IMR-90 (cell line): ENCODE measurements at regions not wholly inside any gene's neighbourhood (a gene's known extent, or its start where the extent isn't known, plus 50 kb on each side); places are given as distances from the start of the nearest gene placed in this dataset.

Experiments used
- ATAC-seq: fragments of 200-7000 bp; cut with Tn5 transposase; 2 replicates; pipeline ENCODE4 v1.9.1; 2020; ENCODE audit warnings: low read depth, mild to moderate bottlenecking, moderate library complexity
- BruUV-seq: library from RNA; stranded (reverse); fragments of 400-500 nt; replicated peaks from 2 replicates; lab custom pipeline; 2021; lab: Mats Ljungman, UMichigan
- CTCF ChIA-PET: fragments of 300-600 bp; formaldehyde crosslinking; extraction: SDS; loops from one replicate; lab custom pipeline; 2021; ENCODE audit warnings: antibody characterized with exemption; lab: Yijun Ruan, JAX
- POLR2A ChIA-PET: fragments of 300-600 bp; sonication (Branson Sonifier 250); formaldehyde crosslinking; loops from one replicate; lab custom pipeline; 2022; ENCODE audit warnings: antibody characterized with exemption; ENCODE audit not compliant: unreplicated experiment; lab: Charles Lee
- DNase-seq: peaks from one replicate; pipeline ENCODE4 v3.0.0; 2013
- H2AFZ ChIP-seq: replicated peaks from 2 replicates; pipeline ENCODE3; 2013; ENCODE audit warnings: low read length, mild to moderate bottlenecking; ENCODE audit not compliant: poor library complexity
- H2AK5ac ChIP-seq: 2 replicates; pipeline ENCODE4 v1.6.1; 2013; ENCODE audit warnings: low read depth, low read length, inconsistent platforms
- H2AK9ac ChIP-seq: replicated peaks from 2 replicates; pipeline ENCODE3; 2013; ENCODE audit warnings: mild to moderate bottlenecking, low read depth, low read length, moderate library complexity; ENCODE audit not compliant: poor library complexity
- H2BK120ac ChIP-seq: 2 replicates; pipeline ENCODE4 v1.6.1; 2013; ENCODE audit warnings: low read depth, low read length, inconsistent platforms
- H2BK15ac ChIP-seq: 3 replicates; pipeline ENCODE4 v1.6.1; 2013; ENCODE audit warnings: low read depth, low read length, inconsistent platforms
- H2BK20ac ChIP-seq: 2 replicates; pipeline ENCODE4 v1.6.1; 2013; ENCODE audit warnings: low read depth, mild to moderate bottlenecking, inconsistent platforms, low read length, moderate library complexity
- H2BK5ac ChIP-seq: 2 replicates; pipeline ENCODE4 v1.6.1; 2013; ENCODE audit warnings: mild to moderate bottlenecking, low read depth, low read length, inconsistent platforms; ENCODE audit not compliant: poor library complexity, severe bottlenecking
- H3K14ac ChIP-seq: replicated peaks from 2 replicates; pipeline ENCODE4 v1.6.1; 2013; ENCODE audit warnings: low read depth, low read length, inconsistent platforms
- H3K18ac ChIP-seq: 2 replicates; pipeline ENCODE4 v1.6.1; 2013; ENCODE audit warnings: low read depth, low read length, control low read depth
- H3K23ac ChIP-seq: 2 replicates; pipeline ENCODE4 v1.6.1; 2013; ENCODE audit warnings: low read depth, low read length, inconsistent platforms
- H3K27ac ChIP-seq: 2 replicates; pipeline ENCODE4 v1.5.1; 2013; ENCODE audit warnings: mild to moderate bottlenecking, control low read depth, low read length; ENCODE audit not compliant: insufficient read depth
- H3K27me3 ChIP-seq: 2 replicates; pipeline ENCODE4 v1.6.1; 2013; ENCODE audit warnings: low read length; ENCODE audit not compliant: control insufficient read depth, insufficient read depth
- H3K36me3 ChIP-seq: 2 replicates; pipeline ENCODE4 v1.6.1; 2013; ENCODE audit warnings: low read length, mixed read lengths; ENCODE audit not compliant: control insufficient read depth, insufficient read depth
- H3K4ac ChIP-seq: 2 replicates; pipeline ENCODE4 v1.6.1; 2013; ENCODE audit warnings: low read depth, low read length, inconsistent platforms
- H3K4me1 ChIP-seq: 2 replicates; pipeline ENCODE4 v1.6.1; 2013; ENCODE audit warnings: low read length, mixed read lengths; ENCODE audit not compliant: control insufficient read depth, insufficient read depth
- H3K4me2 ChIP-seq: 2 replicates; pipeline ENCODE4 v1.6.1; 2013; ENCODE audit warnings: low read depth, mild to moderate bottlenecking, control low read depth, low read length, moderate library complexity
- H3K4me3 ChIP-seq: 2 replicates; pipeline ENCODE4 v1.5.1; 2013; ENCODE audit warnings: low read depth, mild to moderate bottlenecking, control low read depth, low read length, moderate library complexity; ENCODE audit not compliant: insufficient read depth
- H3K56ac ChIP-seq: 2 replicates; pipeline ENCODE4 v1.6.1; 2013; ENCODE audit warnings: low read length, inconsistent platforms; ENCODE audit not compliant: insufficient read depth; ENCODE audit errors: extremely low read depth
- H3K79me1 ChIP-seq, 2 experiments: 2 replicates each; pipeline ENCODE4 v1.6.1; 2013; ENCODE audit warnings: low read length in 2 of 2, inconsistent platforms in 1 of 2, low read depth in 1 of 2
- H3K9ac ChIP-seq: 2 replicates; pipeline ENCODE4 v1.6.1; 2013; ENCODE audit warnings: low read depth, low read length, control low read depth
- H3K9me1 ChIP-seq: 2 replicates; pipeline ENCODE4 v1.6.1; 2013; ENCODE audit warnings: low read length, inconsistent platforms; ENCODE audit not compliant: insufficient read depth
- H3K9me3 ChIP-seq: 2 replicates; pipeline ENCODE4 v1.6.1; 2013; ENCODE audit warnings: low read length; ENCODE audit not compliant: control insufficient read depth, insufficient read depth
- H4K20me1 ChIP-seq: 2 replicates; pipeline ENCODE4 v1.6.1; 2013; ENCODE audit warnings: low read length, inconsistent platforms; ENCODE audit not compliant: insufficient read depth
- H4K5ac ChIP-seq: 2 replicates; pipeline ENCODE4 v1.6.1; 2013; ENCODE audit warnings: mild to moderate bottlenecking, low read depth, low read length, control low read depth
- H4K8ac ChIP-seq, 2 experiments: 2 replicates each; pipeline ENCODE4 v1.6.1; 2013; ENCODE audit warnings: low read depth in 2 of 2, low read length in 2 of 2, control low read depth in 1 of 2, inconsistent platforms in 1 of 2
- H4K91ac ChIP-seq: 2 replicates; pipeline ENCODE4 v1.6.1; 2013; ENCODE audit warnings: low read depth, low read length, inconsistent platforms; ENCODE audit not compliant: insufficient read depth
- CEBPB ChIP-seq: IDR thresholded peaks from 2 replicates; pipeline ENCODE4 v1.6.1; 2012; ENCODE audit warnings: low read depth, low read length, improper control_type of control experiment
- CHD1 ChIP-seq: IDR thresholded peaks from 2 replicates; pipeline ENCODE4 v1.6.1; 2012; ENCODE audit warnings: low read depth, low read length, improper control_type of control experiment
- FOS ChIP-seq: fragments of 150-350 bp; IDR thresholded peaks from 2 replicates; pipeline ENCODE4 v1.6.1; 2016; ENCODE audit warnings: low read depth, low read length
- NFE2L2 ChIP-seq: fragments of 150-350 bp; IDR thresholded peaks from 2 replicates; pipeline ENCODE4 v1.6.1; 2016; ENCODE audit warnings: low read depth, mild to moderate bottlenecking, low read length
- POLR2A ChIP-seq: IDR thresholded peaks from 2 replicates; pipeline ENCODE4 v1.6.1; 2012; ENCODE audit warnings: mild to moderate bottlenecking, low read depth, low read length
- RAD21 ChIP-seq: IDR thresholded peaks from 2 replicates; pipeline ENCODE4 v1.6.1; 2012; ENCODE audit warnings: low read length, improper control_type of control experiment
- RFX5 ChIP-seq: IDR thresholded peaks from 2 replicates; pipeline ENCODE4 v1.8.0; 2012; ENCODE audit warnings: low read depth, mild to moderate bottlenecking, low read length, moderate library complexity
- SMC3 ChIP-seq: fragments of 150-350 bp; IDR thresholded peaks from 2 replicates; pipeline ENCODE4 v1.6.1; 2016; ENCODE audit warnings: low read depth, mild to moderate bottlenecking, antibody characterized with exemption, low read length, moderate library complexity
- WGBS, 2 experiments: methylation state at CpG; one replicate each; pipeline versions ENCODE4 v1.1.5 to v1.1.7; 2013; ENCODE audit warnings: missing lambda C conversion rate in 2 of 2; ENCODE audit not compliant: insufficient read length in 1 of 2; ENCODE audit errors: extremely low coverage in 2 of 2; 5-methylcytosine and 5-hydroxymethylcytosine counted together
- dilution Hi-C: fragments of 300-500 bp; cut with HindIII; formaldehyde crosslinking; loops from one replicate; pipeline ENCODE4 v1.14.3; 2018; ENCODE audit warnings: low sequenced_read_pairs; ENCODE audit not compliant: unreplicated experiment
- in situ Hi-C: fragments of 300-500 bp; cut with MboI; formaldehyde crosslinking; loops from 3 replicates; pipeline ENCODE4 v1.14.3; 2019; ENCODE audit warnings: low sequenced_read_pairs, inconsistent platforms, mixed read lengths
- intact Hi-C: fragments of 100-400 bp; cut with micrococcal nuclease; formaldehyde crosslinking; loops from 2 replicates; pipeline ENCODE4 v1.10.0; 2022
- TF ChIP-seq, protein P1 (sequence below): fragments of 150-350 bp; IDR thresholded peaks from 2 replicates; pipeline ENCODE4 v1.6.1; 2016; ENCODE audit warnings: low read depth, mild to moderate bottlenecking, low read length, moderate library complexity, borderline replicate concordance
- TF ChIP-seq, protein P2 (sequence below): conservative IDR thresholded peaks from 2 replicates; pipeline ENCODE4 v1.5.1; 2012; ENCODE audit warnings: mild to moderate bottlenecking, low read depth, low read length, improper control_type of control experiment

DNA sequence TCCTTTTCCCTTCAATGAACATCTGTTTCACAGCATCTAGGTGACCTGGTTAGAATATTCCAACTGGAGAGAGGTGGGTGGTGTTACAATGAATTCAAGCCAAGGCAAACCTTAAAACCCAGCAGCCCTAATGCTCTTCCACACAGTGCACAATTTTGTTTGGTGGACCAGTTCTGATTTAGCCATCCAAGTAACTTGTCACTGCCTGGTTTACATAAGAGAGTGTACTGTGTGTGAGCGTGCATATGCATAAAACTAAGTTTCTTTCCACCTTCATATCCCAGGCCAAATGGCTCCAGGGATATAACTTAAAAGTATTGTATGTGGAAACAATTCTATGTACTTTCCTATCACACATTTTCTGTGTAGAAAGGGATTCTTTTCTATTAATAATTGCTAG is 200.4 kb upstream of the FAR2 start:
- intact Hi-C loops: no loop called here
- no peak overlapping the region for H3K9ac ChIP-seq
- no peaks in the 10 kb centered on the region for H3K9me3 ChIP-seq
- no peaks in the 10 kb centered on the region for H3K4me1 ChIP-seq
- BruUV-seq: no TSS peak
- H3K9me1 ChIP-seq: no peaks in the 10 kb centered on the region
- H2AFZ ChIP-seq: no peak overlapping the region
- H3K4me2 ChIP-seq: no peak overlapping the region
- H4K5ac ChIP-seq: no peak overlapping the region
- no peak overlapping the region for H3K27ac ChIP-seq
- no peak overlapping the region for H2AK5ac ChIP-seq
- no peak overlapping the region for H3K23ac ChIP-seq
- no peak overlapping the region for H3K18ac ChIP-seq
- ChIA-PET POLR2A (no interaction called here), CTCF (no interaction called here)
- H4K91ac ChIP-seq: no peak overlapping the region
- no peak overlapping the region for H2BK20ac ChIP-seq
- no peaks in the 10 kb centered on the region for H3K79me1 ChIP-seq
- no peak overlapping the region for H2BK120ac ChIP-seq
- dilution Hi-C loops: no loop called here
- no peaks in the 10 kb centered on the region for H3K27me3 ChIP-seq
- no peak overlapping the region for H2BK5ac ChIP-seq
- no peak overlapping the region for H3K14ac ChIP-seq
- no peak for ATAC-seq
- TF ChIP-seq CHD1 (no peak), SMC3 (no peak), RAD21 (no peak), RFX5 (no peak), NFE2L2 (no peak), CEBPB (no peak), POLR2A (no peak), FOS (no peak)
- TF ChIP-seq, protein P1, sequence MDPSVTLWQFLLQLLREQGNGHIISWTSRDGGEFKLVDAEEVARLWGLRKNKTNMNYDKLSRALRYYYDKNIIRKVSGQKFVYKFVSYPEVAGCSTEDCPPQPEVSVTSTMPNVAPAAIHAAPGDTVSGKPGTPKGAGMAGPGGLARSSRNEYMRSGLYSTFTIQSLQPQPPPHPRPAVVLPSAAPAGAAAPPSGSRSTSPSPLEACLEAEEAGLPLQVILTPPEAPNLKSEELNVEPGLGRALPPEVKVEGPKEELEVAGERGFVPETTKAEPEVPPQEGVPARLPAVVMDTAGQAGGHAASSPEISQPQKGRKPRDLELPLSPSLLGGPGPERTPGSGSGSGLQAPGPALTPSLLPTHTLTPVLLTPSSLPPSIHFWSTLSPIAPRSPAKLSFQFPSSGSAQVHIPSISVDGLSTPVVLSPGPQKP: no peak
- TF ChIP-seq, protein P2, sequence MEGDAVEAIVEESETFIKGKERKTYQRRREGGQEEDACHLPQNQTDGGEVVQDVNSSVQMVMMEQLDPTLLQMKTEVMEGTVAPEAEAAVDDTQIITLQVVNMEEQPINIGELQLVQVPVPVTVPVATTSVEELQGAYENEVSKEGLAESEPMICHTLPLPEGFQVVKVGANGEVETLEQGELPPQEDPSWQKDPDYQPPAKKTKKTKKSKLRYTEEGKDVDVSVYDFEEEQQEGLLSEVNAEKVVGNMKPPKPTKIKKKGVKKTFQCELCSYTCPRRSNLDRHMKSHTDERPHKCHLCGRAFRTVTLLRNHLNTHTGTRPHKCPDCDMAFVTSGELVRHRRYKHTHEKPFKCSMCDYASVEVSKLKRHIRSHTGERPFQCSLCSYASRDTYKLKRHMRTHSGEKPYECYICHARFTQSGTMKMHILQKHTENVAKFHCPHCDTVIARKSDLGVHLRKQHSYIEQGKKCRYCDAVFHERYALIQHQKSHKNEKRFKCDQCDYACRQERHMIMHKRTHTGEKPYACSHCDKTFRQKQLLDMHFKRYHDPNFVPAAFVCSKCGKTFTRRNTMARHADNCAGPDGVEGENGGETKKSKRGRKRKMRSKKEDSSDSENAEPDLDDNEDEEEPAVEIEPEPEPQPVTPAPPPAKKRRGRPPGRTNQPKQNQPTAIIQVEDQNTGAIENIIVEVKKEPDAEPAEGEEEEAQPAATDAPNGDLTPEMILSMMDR: no peak
- H3K56ac ChIP-seq: no peak overlapping the region
- no peak for DNase-seq
- no peak overlapping the region for H2BK15ac ChIP-seq
- H3K36me3 ChIP-seq: no peaks in the 10 kb centered on the region
- H2AK9ac ChIP-seq: no peak overlapping the region
- in situ Hi-C loops: no loop called here
- no peak overlapping the region for H3K4ac ChIP-seq
- H3K4me3 ChIP-seq: no peak overlapping the region
- WGBS, 2 experiments: no CpG with 5 or more reads among the region's 1 CpG
- no peaks in the 10 kb centered on the region for H4K20me1 ChIP-seq
- H4K8ac ChIP-seq: no peak overlapping the region
